C4-2B (cell line): ENCODE measurements at regions not wholly inside any gene's neighbourhood (a gene's known extent, or its start where the extent isn't known, plus 50 kb on each side); places are given as distances from the start of the nearest gene placed in this dataset.
A peak's percentile ranks its signal among the peaks of the same experiment; 100 is the strongest.
"Not testable (repeated sequence)": the region's sequence is repeated elsewhere in the genome, so short reads cannot be mapped to it uniquely, and the experiment has no call there.

Source experiments
- H3K27ac ChIP-seq: fragments of 450-650 bp; 2 replicates; pipeline ENCODE4 v1.5.1; 2017
- CTCF ChIP-seq: fragments of 450-650 bp; conservative IDR thresholded peaks from 2 replicates; pipeline ENCODE4 v1.5.1; 2017; ENCODE audit warnings: mild to moderate bottlenecking
- ZFX ChIP-seq: fragments of 450-650 bp; IDR thresholded peaks from 2 replicates; pipeline ENCODE4 v1.6.1; 2017

GRCh38 chr16:23013484-23013883 is 135.8 kb downstream of the USP31 start:
- TF ChIP-seq CTCF (peak; percentile 34), ZFX (no peak)
- no peak overlapping the region for H3K27ac ChIP-seq

GRCh38 chr16:23009075-23009474 is 140.2 kb downstream of the USP31 start:
- TF ChIP-seq ZFX, result no peak
- no peak for TF ChIP-seq CTCF
- no peak overlapping the region for H3K27ac ChIP-seq

GRCh38 chr16:23008041-23008440 is 141.2 kb downstream of the USP31 start:
- no peak for TF ChIP-seq CTCF
- TF ChIP-seq ZFX, result no peak

GRCh38 chr16:23006380-23006779 is 142.9 kb downstream of the USP31 start:
- no peak overlapping the region for H3K27ac ChIP-seq
- TF ChIP-seq CTCF (no peak), ZFX (no peak)

More at GRCh38 chr16:23008041-23008440, 141.2 kb downstream of the USP31 start:
- no peak overlapping the region for H3K27ac ChIP-seq

GRCh38 chr16:23005951-23006350 is 143.3 kb downstream of the USP31 start:
- no peak for TF ChIP-seq ZFX
- no peak for TF ChIP-seq CTCF
- H3K27ac ChIP-seq, result no peak overlapping the region

GRCh38 chr16:22989598-22989997 is 159.7 kb downstream of the USP31 start:
- no peak overlapping the region for H3K27ac ChIP-seq
- no peak for TF ChIP-seq CTCF
- TF ChIP-seq ZFX, result no peak

- TF ChIP-seq CTCF (no peak), ZFX (no peak)
- H3K27ac ChIP-seq, result no peak overlapping the region
Measured at GRCh38 chr16:22983614-22984013, 165.6 kb downstream of the USP31 start.

- H3K27ac ChIP-seq, result not testable (repeated sequence)
Measured at GRCh38 chr16:22980514-22980913, 166.6 kb downstream of the HS3ST2 start.
